ENCODE measurements at regions not wholly inside any gene's neighbourhood (a gene's known extent, or its start where the extent isn't known, plus 50 kb on each side); places are given as distances from the start of the nearest gene placed in this dataset.
A peak's percentile ranks its signal among the peaks of the same experiment; 100 is the strongest.

GRCh38 chr9:107213561-107214028, 69.5 kb upstream of the RAD23B start:
- DNase-seq: peak; percentile 8

GRCh38 chr9:107214381-107214780, 68.7 kb upstream of the RAD23B start:
- no peak for DNase-seq

GRCh38 chr9:107214915-107215314, 68.2 kb upstream of the RAD23B start:
- DNase-seq: no peak

- DNase-seq: no peak
These were observed 67.7 kb upstream of the RAD23B start for GRCh38 chr9:107215381-107215780.

GRCh38 chr9:107216329-107216728, 66.8 kb upstream of the RAD23B start:
- no peak for DNase-seq

GRCh38 chr9:107218829-107219485, 64.1 kb upstream of the RAD23B start:
- DNase-seq: no peak

- no peak for DNase-seq
These were observed 63.5 kb upstream of the RAD23B start for GRCh38 chr9:107219486-107220077.

- DNase-seq: no peak
These were observed 61.8 kb upstream of the RAD23B start for GRCh38 chr9:107221321-107221720.

- no peak for DNase-seq
These were observed 61.0 kb upstream of the RAD23B start for GRCh38 chr9:107222020-107222522.

GRCh38 chr9:107223381-107223780, 59.7 kb upstream of the RAD23B start:
- no peak for DNase-seq

- no peak for DNase-seq
These were observed 58.8 kb upstream of the RAD23B start for GRCh38 chr9:107224252-107224651.

GRCh38 chr9:107226421-107226820, 56.7 kb upstream of the RAD23B start:
- DNase-seq: no peak

GRCh38 chr9:107227774-107228173, 55.3 kb upstream of the RAD23B start:
- DNase-seq: no peak

- DNase-seq: no peak
These were observed 54.5 kb upstream of the RAD23B start for GRCh38 chr9:107228496-107229039.

GRCh38 chr9:107229241-107229741, 53.8 kb upstream of the RAD23B start:
- no peak for DNase-seq
